Natural killer cell (primary cell): ENCODE measurements at regions not wholly inside any gene's neighbourhood (a gene's known extent, or its start where the extent isn't known, plus 50 kb on each side); places are given as distances from the start of the nearest gene placed in this dataset.
"Not testable (repeated sequence)": the region's sequence is repeated elsewhere in the genome, so short reads cannot be mapped to it uniquely, and the experiment has no call there.

Experiments
- ATAC-seq, 3 donors: fragments of 150-1000 bp in 2 of 3; fragments of 200-7000 bp in 1 of 3; cut with Tn5 transposase; 1 replicate in 1 of 3; 2 replicates in 2 of 3; pipeline ENCODE4 v1.10.0; 2021; ENCODE audit warnings: mild to moderate bottlenecking in 2 of 3, moderate library complexity in 2 of 3
- DNase-seq, 2 donors: peaks; one replicate each; pipeline versions ENCODE4 v3.0.0 to v3.0.0-alpha.2; 2013 to 2021; ENCODE audit warnings: mixed read lengths in 1 of 2
- H3K27ac ChIP-seq: one replicate; pipeline ENCODE4 v1.5.1; 2013; ENCODE audit warnings: mild to moderate bottlenecking, low read length
- H3K27me3 ChIP-seq: one replicate; pipeline ENCODE4 v1.6.1; 2013; ENCODE audit warnings: low read length; ENCODE audit not compliant: control insufficient read depth, insufficient read depth
- H3K36me3 ChIP-seq: one replicate; pipeline ENCODE4 v1.6.1; 2013; ENCODE audit warnings: low read length; ENCODE audit not compliant: control insufficient read depth, insufficient read depth
- H3K4me1 ChIP-seq: one replicate; pipeline ENCODE4 v1.6.1; 2013; ENCODE audit warnings: low read length; ENCODE audit not compliant: control insufficient read depth, insufficient read depth
- H3K4me3 ChIP-seq: one replicate; pipeline ENCODE4 v1.5.1; 2013; ENCODE audit warnings: low read length
- H3K9me3 ChIP-seq: one replicate; pipeline ENCODE4 v1.6.1; 2013; ENCODE audit warnings: low read length; ENCODE audit not compliant: control insufficient read depth, insufficient read depth
- H3K27ac Mint-ChIP-seq, 2 donors: one replicate each; pipeline ENCODE4 v1.8.0; 2022; ENCODE audit warnings: mild to moderate bottlenecking in 2 of 2, mixed read lengths in 2 of 2, moderate library complexity in 1 of 2
- H3K27me3 Mint-ChIP-seq, 2 donors: one replicate each; pipeline ENCODE4 v1.8.0; 2022; ENCODE audit warnings: low read depth in 2 of 2, mixed read lengths in 2 of 2
- H3K36me3 Mint-ChIP-seq: one replicate; pipeline ENCODE4 v1.8.0; 2022; ENCODE audit warnings: mixed read lengths
- H3K4me1 Mint-ChIP-seq, 2 donors: one replicate each; pipeline ENCODE4 v1.8.0; 2022; ENCODE audit warnings: mixed read lengths in 2 of 2
- H3K4me3 Mint-ChIP-seq: one replicate; pipeline ENCODE4 v1.8.0; 2022; ENCODE audit warnings: mild to moderate bottlenecking, moderate library complexity, mixed read lengths
- H3K9me3 Mint-ChIP-seq, 2 donors: one replicate each; pipeline ENCODE4 v1.8.0; 2022; ENCODE audit warnings: mixed read lengths in 2 of 2
- WGBS: methylation state at CpG from one replicate; pipeline ENCODE4 v1.1.7; 2013; ENCODE audit warnings: missing lambda C conversion rate; ENCODE audit not compliant: insufficient coverage; 5-methylcytosine and 5-hydroxymethylcytosine counted together
- intact Hi-C: fragments of 100-400 bp; cut with micrococcal nuclease; formaldehyde crosslinking; loops from one replicate; pipeline ENCODE4 v1.14.2; 2022
- TF ChIP-seq, protein P1 (sequence below): fragments of 200-600 bp; IDR thresholded peaks from one replicate; pipeline ENCODE4 v1.8.0; 2022; ENCODE audit warnings: antibody characterized with exemption

DNA sequence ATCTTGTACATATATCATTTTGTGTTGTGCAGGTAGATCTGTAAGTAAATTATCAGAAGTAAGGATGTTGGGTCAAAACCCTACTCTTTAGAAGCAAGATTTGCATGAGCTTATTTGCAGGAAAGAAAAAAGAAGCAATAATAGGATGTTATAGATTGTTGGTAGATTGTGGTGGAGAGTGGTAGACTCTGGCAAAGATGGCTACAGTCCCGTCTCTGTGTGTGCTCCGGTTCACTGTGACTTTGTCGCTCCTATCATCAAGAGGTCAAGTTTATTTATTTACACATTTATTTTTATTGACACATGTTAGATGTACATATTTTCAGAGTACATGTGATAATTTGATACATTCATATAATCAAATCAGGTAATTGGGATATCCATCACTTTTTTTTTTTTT lies 81.0 kb upstream of the NDUFV2 start:
- no peaks in the 10 kb centered on the region for H3K36me3 Mint-ChIP-seq
- DNase-seq: no peak

DNA sequence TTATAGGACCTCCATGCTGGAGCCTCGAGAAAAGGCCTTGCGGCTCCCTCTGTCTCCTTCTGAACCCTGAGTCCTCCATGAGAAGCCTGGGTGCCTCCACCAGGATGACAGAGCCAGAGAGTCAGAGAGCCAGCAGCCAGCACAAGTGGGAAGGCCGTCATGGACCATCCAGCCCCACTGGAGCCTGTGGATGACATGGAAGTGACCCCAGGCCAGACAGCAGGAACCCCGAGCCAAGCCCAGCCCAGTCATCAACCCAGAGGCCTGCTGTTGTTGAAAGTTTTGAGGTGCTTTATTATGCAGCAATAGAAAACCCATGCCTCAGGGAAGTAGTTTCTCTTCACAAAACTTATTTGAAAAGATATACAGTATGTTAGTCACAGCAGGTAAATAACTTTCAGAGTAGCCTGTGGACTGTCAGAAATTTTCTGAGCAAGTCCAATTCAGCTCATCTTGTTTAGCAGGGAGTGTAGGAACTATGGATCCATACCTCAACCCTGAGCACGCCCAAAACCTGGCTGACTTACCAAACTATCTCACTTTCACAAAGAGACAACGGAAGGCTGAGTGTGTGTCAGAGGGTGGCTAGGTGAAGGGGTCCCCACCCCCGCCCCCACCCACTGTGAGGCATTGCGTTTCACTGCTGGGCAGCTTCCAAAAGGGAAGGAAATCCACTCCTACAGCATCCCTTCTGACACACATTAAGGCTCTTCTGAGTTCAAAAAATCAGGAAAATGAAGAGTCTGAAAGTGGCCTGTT lies 79.9 kb upstream of the NDUFV2 start:
- peaks cover 3% of the 10 kb centered on the region for H3K27me3 ChIP-seq

More for the DNA sequence above, 81.0 kb upstream of the NDUFV2 start:
- no CpG with 5 or more reads among the region's 3 CpGs for WGBS
- Mint-ChIP-seq H3K27me3 (peaks cover 3% of the 10 kb centered on the region in 2 donors), H3K4me3 (no peak overlapping the region), H3K4me1 (peaks cover 0 to 6% of the 10 kb centered on the region in 2 donors), H3K27ac (no peak overlapping the region), H3K9me3 (no peaks in the 10 kb centered on the region)
- Histone ChIP-seq H3K36me3 (no peaks in the 10 kb centered on the region), H3K27ac (no peak overlapping the region), H3K4me3 (no peak overlapping the region), H3K4me1 (peaks cover 12% of the 10 kb centered on the region), H3K27me3 (peaks cover 3% of the 10 kb centered on the region), H3K9me3 (no peaks in the 10 kb centered on the region)
- intact Hi-C loops: no loop called here
- ATAC-seq: no peak
- TF ChIP-seq, protein P1, sequence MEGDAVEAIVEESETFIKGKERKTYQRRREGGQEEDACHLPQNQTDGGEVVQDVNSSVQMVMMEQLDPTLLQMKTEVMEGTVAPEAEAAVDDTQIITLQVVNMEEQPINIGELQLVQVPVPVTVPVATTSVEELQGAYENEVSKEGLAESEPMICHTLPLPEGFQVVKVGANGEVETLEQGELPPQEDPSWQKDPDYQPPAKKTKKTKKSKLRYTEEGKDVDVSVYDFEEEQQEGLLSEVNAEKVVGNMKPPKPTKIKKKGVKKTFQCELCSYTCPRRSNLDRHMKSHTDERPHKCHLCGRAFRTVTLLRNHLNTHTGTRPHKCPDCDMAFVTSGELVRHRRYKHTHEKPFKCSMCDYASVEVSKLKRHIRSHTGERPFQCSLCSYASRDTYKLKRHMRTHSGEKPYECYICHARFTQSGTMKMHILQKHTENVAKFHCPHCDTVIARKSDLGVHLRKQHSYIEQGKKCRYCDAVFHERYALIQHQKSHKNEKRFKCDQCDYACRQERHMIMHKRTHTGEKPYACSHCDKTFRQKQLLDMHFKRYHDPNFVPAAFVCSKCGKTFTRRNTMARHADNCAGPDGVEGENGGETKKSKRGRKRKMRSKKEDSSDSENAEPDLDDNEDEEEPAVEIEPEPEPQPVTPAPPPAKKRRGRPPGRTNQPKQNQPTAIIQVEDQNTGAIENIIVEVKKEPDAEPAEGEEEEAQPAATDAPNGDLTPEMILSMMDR: no peak

DNA sequence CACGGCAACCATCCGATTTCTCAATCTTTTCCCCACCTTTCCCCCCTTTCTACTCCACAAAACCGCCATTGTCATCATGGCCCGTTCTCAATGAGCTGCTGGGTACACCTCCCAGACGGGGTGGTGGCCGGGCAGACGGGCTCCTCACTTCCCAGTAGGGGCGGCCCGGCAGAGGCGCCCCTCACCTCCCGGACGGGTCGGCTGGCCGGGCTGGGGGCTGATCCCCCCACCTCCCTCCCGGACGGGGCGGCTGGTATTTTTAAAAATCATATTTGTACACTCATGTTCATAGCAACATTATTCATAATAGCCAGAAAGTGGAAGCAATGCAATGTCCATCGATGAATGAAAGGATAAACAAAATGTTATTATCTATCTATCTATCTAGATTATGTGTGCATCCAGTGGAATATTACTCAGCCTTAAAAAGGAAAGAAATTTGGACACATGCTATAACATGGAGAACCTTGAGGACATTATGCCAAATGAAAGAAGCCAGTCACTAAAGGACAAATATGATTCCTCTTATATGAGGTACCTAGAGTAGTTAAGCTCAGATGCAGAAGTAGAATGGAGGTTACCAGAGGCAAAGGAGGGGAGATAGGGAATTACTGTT lies 78.4 kb upstream of the NDUFV2 start:
- H3K9me3 ChIP-seq, H3K9me3 Mint-ChIP-seq, H3K4me1 Mint-ChIP-seq, H3K27ac ChIP-seq, intact Hi-C loops, DNase-seq, H3K27me3 ChIP-seq, H3K4me3 Mint-ChIP-seq, H3K4me3 ChIP-seq, H3K4me1 ChIP-seq, H3K27ac Mint-ChIP-seq, H3K36me3 Mint-ChIP-seq, H3K36me3 ChIP-seq, ATAC-seq: not testable (repeated sequence)
- WGBS: 96% methylated on average over 13 of the region's 18 CpGs
- peaks cover 5 to 14% of the 10 kb centered on the region in 2 donors for H3K27me3 Mint-ChIP-seq

More for the DNA sequence above, 79.9 kb upstream of the NDUFV2 start:
- TF ChIP-seq, protein P1: no peak
- Histone ChIP-seq H3K9me3 (no peaks in the 10 kb centered on the region), H3K36me3 (no peaks in the 10 kb centered on the region), H3K4me3 (no peak overlapping the region), H3K4me1 (peaks cover 3% of the 10 kb centered on the region), H3K27ac (no peak overlapping the region)
- Mint-ChIP-seq H3K36me3 (no peaks in the 10 kb centered on the region), H3K27me3 (peaks cover 5 to 14% of the 10 kb centered on the region in 2 donors), H3K4me3 (no peak overlapping the region), H3K4me1 (no peaks in the 10 kb centered on the region), H3K9me3 (no peaks in the 10 kb centered on the region), H3K27ac (no peak overlapping the region)
- DNase-seq (no peak), ATAC-seq (no peak)
- WGBS: 82% methylated on average over 5 of the region's 8 CpGs
- intact Hi-C loops: no loop called here

DNA sequence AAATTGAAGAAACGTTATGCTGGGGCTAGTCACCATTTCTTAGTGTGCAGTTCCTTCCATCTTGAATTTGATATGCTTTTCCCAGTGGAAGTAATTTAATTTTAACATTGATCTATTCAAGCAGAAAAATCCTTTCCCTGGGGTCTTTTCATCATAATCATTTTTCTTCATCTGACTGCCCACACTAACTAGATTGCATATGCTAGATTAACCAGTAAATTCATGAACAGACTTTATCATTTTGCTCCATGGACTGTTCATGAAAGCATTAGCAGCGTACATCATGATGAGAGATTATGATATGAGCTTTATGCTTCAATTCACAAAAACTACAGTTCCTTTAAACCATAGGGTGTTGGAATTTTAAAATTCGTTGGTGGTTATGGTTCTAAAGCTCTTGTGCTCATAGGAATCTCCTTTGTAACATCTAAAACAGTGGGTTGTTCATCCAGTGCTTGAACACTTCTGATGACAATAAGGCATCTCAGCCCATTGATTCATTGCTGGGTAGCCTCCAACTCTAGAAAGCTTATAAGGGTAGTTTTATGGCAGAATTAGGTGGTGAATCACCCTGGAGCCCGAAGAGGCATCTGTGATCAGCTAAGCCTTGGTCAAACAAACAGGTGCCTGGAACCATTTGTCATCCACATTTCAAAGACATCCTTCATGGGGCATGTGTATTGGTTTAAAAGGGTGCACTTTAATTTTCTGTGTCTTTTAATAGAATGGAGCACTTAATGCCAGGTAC lies 77.2 kb upstream of the NDUFV2 start:
- Mint-ChIP-seq H3K4me3 (no peak overlapping the region), H3K27me3 (peaks cover 5 to 14% of the 10 kb centered on the region in 2 donors), H3K9me3 (no peaks in the 10 kb centered on the region), H3K27ac (no peak overlapping the region), H3K36me3 (no peaks in the 10 kb centered on the region), H3K4me1 (no peaks in the 10 kb centered on the region)
- intact Hi-C loops: no loop called here
- TF ChIP-seq, protein P1: no peak
- H3K4me3 ChIP-seq: no peak overlapping the region
- no peak for ATAC-seq
- peaks cover 3% of the 10 kb centered on the region for H3K27me3 ChIP-seq
- no peak overlapping the region for H3K27ac ChIP-seq
- no peak for DNase-seq
- no peaks in the 10 kb centered on the region for H3K4me1 ChIP-seq
- whole genome bisulfite sequencing: 89% methylated on average over 2 of the region's 4 CpGs
- H3K9me3 ChIP-seq: no peaks in the 10 kb centered on the region
- no peaks in the 10 kb centered on the region for H3K36me3 ChIP-seq
